Mesothelial cell of epicardium (in vitro differentiated cells): ENCODE measurements at regions not wholly inside any gene's neighbourhood (a gene's known extent, or its start where the extent isn't known, plus 50 kb on each side); places are given as distances from the start of the nearest gene placed in this dataset.
A peak's percentile ranks its signal among the peaks of the same experiment; 100 is the strongest.

Experiments
- DNase-seq, 2 experiments: peaks; one replicate each; pipeline ENCODE4 v3.0.0; 2021; ENCODE audit warnings: low spot score in 2 of 2; ENCODE audit not compliant: unreplicated experiment in 2 of 2
- H3K27ac Mint-ChIP-seq: 2 replicates; pipeline ENCODE4 v1.8.0; 2021; ENCODE audit warnings: mixed read lengths
- H3K27me3 Mint-ChIP-seq: 2 replicates; pipeline ENCODE4 v1.8.0; 2021; ENCODE audit warnings: low read depth, mixed read lengths
- H3K36me3 Mint-ChIP-seq: 2 replicates; pipeline ENCODE4 v1.8.0; 2021; ENCODE audit warnings: mixed read lengths
- H3K4me1 Mint-ChIP-seq: 2 replicates; pipeline ENCODE4 v1.8.0; 2021; ENCODE audit warnings: mixed read lengths
- H3K4me3 Mint-ChIP-seq: 2 replicates; pipeline ENCODE4 v1.8.0; 2021; ENCODE audit warnings: mild to moderate bottlenecking, moderate library complexity, mixed read lengths
- H3K9me3 Mint-ChIP-seq: 2 replicates; pipeline ENCODE4 v1.8.0; 2021; ENCODE audit warnings: mixed read lengths
- CTCF ChIP-seq: fragments of 200-600 bp; sonication (generic); IDR thresholded peaks from one replicate; pipeline ENCODE4 v1.5.0; 2021; ENCODE audit warnings: antibody characterized with exemption; ENCODE audit not compliant: unreplicated experiment

- no peak for TF ChIP-seq CTCF
- H3K4me1 Mint-ChIP-seq = peaks cover 13% of the 10 kb centered on the region
- no peak overlapping the region for H3K4me3 Mint-ChIP-seq
- H3K9me3 Mint-ChIP-seq = no peaks in the 10 kb centered on the region
- no peaks in the 10 kb centered on the region for H3K36me3 Mint-ChIP-seq
- no peak for DNase-seq
- no peaks in the 10 kb centered on the region for H3K27me3 Mint-ChIP-seq
- H3K27ac Mint-ChIP-seq = no peak overlapping the region
Observed at GRCh38 chr5:2856206-2856605, 104.7 kb upstream of the IRX2 start.

GRCh38 chr5:2852446-2852845, 101.0 kb upstream of the IRX2 start:
- Mint-ChIP-seq H3K4me3 (no peak overlapping the region), H3K9me3 (no peaks in the 10 kb centered on the region), H3K36me3 (no peaks in the 10 kb centered on the region), H3K27me3 (no peaks in the 10 kb centered on the region), H3K27ac (no peak overlapping the region), H3K4me1 (peaks cover 11% of the 10 kb centered on the region)
- no peak for DNase-seq
- TF ChIP-seq CTCF = no peak

DNA sequence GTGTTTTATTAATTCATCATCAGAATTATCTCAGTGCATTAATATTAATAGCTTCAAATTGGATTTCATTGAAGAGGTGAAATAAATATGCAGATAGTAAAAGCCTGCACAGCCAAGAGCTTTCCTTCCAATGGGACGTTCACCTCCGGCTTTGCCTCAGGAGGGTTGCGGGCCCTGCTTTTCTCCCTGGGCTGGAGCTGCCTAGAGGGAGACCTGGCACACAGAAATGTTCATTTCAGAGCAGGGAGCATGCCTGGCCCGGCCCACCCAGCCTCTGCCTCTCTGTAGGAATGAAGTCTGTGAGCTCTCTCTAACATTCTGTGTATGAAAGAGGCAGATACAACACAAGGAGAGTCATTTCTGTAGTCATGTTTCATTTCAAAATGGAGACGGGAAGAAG, 100.4 kb upstream of the IRX2 start:
- no peak for TF ChIP-seq CTCF
- DNase-seq = no peak
- H3K27ac Mint-ChIP-seq = no peak overlapping the region
- no peaks in the 10 kb centered on the region for H3K36me3 Mint-ChIP-seq
- no peaks in the 10 kb centered on the region for H3K9me3 Mint-ChIP-seq
- peaks cover 11% of the 10 kb centered on the region for H3K4me1 Mint-ChIP-seq
- no peak overlapping the region for H3K4me3 Mint-ChIP-seq
- no peaks in the 10 kb centered on the region for H3K27me3 Mint-ChIP-seq

DNA sequence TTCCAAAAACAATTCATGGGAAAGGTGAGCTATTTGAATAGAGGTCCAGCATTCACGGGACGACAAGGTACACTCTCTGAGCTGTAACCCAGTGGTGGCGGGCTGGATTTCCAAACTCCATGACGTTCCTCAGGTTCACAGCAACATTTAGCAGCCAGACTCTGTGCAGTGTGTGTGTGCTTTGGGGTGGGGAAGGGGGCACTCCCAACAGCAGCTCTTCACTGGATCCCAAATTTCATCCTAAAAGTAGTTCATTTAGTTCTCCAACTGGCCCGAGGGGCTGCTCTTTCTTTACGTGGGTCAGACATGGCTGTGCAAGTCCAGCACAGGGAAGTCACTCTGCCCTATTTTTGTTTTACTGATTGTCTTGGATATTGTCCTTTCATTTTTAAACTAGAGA, 98.0 kb upstream of the IRX2 start:
- Mint-ChIP-seq H3K27ac (no peak overlapping the region), H3K36me3 (no peaks in the 10 kb centered on the region), H3K9me3 (peaks cover 5% of the 10 kb centered on the region), H3K4me3 (no peak overlapping the region), H3K4me1 (peaks cover 11% of the 10 kb centered on the region), H3K27me3 (no peaks in the 10 kb centered on the region)
- TF ChIP-seq CTCF = no peak
- DNase-seq = no peak

DNA sequence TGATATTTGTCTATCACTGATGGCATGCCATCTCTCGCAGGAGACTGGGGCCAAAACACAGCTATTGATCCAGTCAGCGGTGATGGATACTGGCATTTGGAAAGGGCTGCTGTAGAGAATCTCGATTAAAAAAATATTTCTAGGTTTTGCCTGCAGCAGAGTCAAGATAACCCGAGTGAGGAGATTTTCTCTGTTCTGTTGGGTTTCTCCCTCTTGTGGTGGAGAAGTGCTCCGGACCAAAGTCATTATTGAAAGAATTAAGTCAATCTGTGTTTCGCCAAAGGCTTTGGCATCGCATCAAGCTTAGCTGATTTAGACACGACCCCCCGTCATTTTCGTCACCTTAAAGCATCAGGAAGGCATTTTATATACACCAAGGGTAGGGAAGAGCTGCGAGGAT, 97.1 kb upstream of the IRX2 start:
- Mint-ChIP-seq H3K4me1 (peaks cover 11% of the 10 kb centered on the region), H3K9me3 (peaks cover 5% of the 10 kb centered on the region), H3K27ac (no peak overlapping the region), H3K36me3 (no peaks in the 10 kb centered on the region), H3K4me3 (no peak overlapping the region), H3K27me3 (peaks cover 5% of the 10 kb centered on the region)
- DNase-seq = no peak
- peak; percentile 52 for TF ChIP-seq CTCF

DNA sequence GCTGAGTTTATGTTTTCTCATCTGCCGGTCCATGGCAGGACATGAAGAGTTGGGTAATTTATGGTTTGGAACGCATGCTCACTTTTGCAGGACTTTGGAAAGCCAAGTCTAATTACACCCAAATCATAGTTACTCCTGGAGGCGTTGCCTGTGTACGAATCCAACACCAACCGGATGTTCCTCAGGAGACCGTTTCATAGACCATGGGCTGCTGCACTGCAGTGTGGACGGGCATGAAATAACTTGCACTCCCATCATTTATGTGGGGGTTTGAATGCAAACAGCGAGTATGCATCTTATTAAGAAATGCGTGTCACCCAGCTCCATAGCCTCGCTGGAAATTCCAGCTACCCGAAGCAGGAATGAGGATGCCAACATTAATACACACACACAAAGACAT, 96.1 kb upstream of the IRX2 start:
- Mint-ChIP-seq H3K27me3 (peaks cover 5% of the 10 kb centered on the region), H3K36me3 (no peaks in the 10 kb centered on the region), H3K27ac (no peak overlapping the region), H3K4me3 (no peak overlapping the region), H3K9me3 (peaks cover 5% of the 10 kb centered on the region), H3K4me1 (peaks cover 11% of the 10 kb centered on the region)
- no peak for DNase-seq
- TF ChIP-seq CTCF = no peak
